Mucosa of rectum (tissue), 2 donors: ENCODE measurements at regions not wholly inside any gene's neighbourhood (a gene's known extent, or its start where the extent isn't known, plus 50 kb on each side); places are given as distances from the start of the nearest gene placed in this dataset.

Source experiments
- H3K27ac ChIP-seq, 2 donors: one replicate each; pipeline ENCODE4 v1.7.0; 2013; ENCODE audit warnings: inconsistent platforms in 2 of 2, low read depth in 2 of 2, low read length in 2 of 2
- H3K27me3 ChIP-seq, 2 donors: one replicate each; pipeline ENCODE4 v1.7.0; 2013; ENCODE audit warnings: low read length in 2 of 2; ENCODE audit not compliant: control insufficient read depth in 2 of 2, insufficient read depth in 2 of 2
- H3K36me3 ChIP-seq, 2 donors: one replicate each; pipeline ENCODE4 v1.7.0; 2013; ENCODE audit warnings: low read length in 2 of 2; ENCODE audit not compliant: control insufficient read depth in 2 of 2, insufficient read depth in 2 of 2
- H3K4me1 ChIP-seq, 2 donors: one replicate each; pipeline ENCODE4 v1.7.0; 2013; ENCODE audit warnings: low read length in 2 of 2, mild to moderate bottlenecking in 1 of 2; ENCODE audit not compliant: control insufficient read depth in 2 of 2, insufficient read depth in 2 of 2
- H3K4me3 ChIP-seq, 2 donors: one replicate each; pipeline ENCODE4 v1.7.0; 2013; ENCODE audit warnings: low read length in 2 of 2
- H3K9ac ChIP-seq, 2 donors: one replicate each; pipeline ENCODE4 v1.7.0; 2013; ENCODE audit warnings: low read length in 2 of 2, low read depth in 1 of 2, mild to moderate bottlenecking in 1 of 2
- H3K9me3 ChIP-seq, 2 donors: one replicate each; pipeline ENCODE4 v1.7.0; 2013; ENCODE audit warnings: low read length in 2 of 2; ENCODE audit not compliant: control insufficient read depth in 2 of 2
- donor health status: healthy.
- donor health status: Normal muscosa, but diverticular disease.

DNA sequence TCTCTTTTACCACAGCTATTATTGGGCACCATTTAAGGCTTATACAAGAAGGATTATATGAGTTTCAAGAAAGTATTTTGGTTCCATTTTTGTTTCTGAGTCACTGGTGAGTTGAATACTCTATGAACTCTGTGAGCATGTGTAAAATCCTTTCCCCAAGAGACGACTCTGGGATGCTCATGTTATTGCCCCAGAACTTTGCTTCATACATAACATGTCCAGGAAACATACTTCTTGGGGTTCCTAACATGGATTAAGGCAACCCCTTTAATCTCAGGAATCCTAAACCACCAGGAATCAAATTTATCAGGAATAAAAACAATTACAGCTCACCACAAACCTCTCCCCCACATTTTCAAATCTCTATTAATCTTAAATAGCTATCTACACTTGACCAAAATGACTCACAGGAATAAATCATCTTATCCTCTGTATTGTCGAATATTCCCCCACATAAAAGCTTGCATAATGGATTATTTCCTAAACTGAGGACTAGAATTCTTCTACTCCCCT is 117.5 kb upstream of the COL21A1 start:
- H3K4me3 ChIP-seq = no peak overlapping the region
- H3K27ac ChIP-seq = no peak overlapping the region
- H3K4me1 ChIP-seq = peaks cover 0 to 2% of the 10 kb centered on the region in 2 donors
- no peak overlapping the region for H3K9ac ChIP-seq
- no peaks in the 10 kb centered on the region for H3K36me3 ChIP-seq
- H3K27me3 ChIP-seq = no peaks in the 10 kb centered on the region
- no peaks in the 10 kb centered on the region for H3K9me3 ChIP-seq

GRCh38 chr6:56364431-56364826 is 117.0 kb upstream of the COL21A1 start:
- Histone ChIP-seq H3K27ac (no peak overlapping the region), H3K4me3 (no peak overlapping the region), H3K36me3 (no peaks in the 10 kb centered on the region), H3K9ac (no peak overlapping the region), H3K27me3 (no peaks in the 10 kb centered on the region), H3K9me3 (no peaks in the 10 kb centered on the region), H3K4me1 (no peaks in the 10 kb centered on the region)

- Histone ChIP-seq H3K4me3 (no peak overlapping the region), H3K27ac (no peak overlapping the region), H3K27me3 (no peaks in the 10 kb centered on the region), H3K4me1 (no peaks in the 10 kb centered on the region), H3K9me3 (no peaks in the 10 kb centered on the region), H3K9ac (no peak overlapping the region), H3K36me3 (no peaks in the 10 kb centered on the region)
These were observed 116.5 kb upstream of the COL21A1 start for GRCh38 chr6:56363796-56364430.

DNA sequence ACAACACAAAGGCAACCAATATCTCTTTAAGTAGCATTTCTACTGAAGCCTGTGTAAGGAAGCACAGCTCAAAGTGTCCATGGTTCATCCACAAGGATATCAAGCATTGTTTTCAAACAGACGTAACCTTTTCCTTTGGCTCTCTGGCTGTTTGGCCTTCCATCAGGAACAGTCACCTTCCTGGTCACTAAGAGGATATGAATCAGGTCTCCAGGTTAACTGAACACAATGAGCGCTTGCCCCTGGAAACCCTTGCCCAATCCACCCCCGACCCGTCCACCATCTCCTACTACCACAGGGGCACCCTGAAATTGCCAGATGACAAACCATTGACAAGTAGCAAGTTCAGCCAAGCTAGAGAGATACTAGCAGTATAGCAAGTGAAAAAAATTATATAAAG is 114.4 kb upstream of the COL21A1 start:
- H3K9ac ChIP-seq = no peak overlapping the region
- no peaks in the 10 kb centered on the region for H3K27me3 ChIP-seq
- no peaks in the 10 kb centered on the region for H3K4me1 ChIP-seq
- no peaks in the 10 kb centered on the region for H3K9me3 ChIP-seq
- H3K27ac ChIP-seq = no peak overlapping the region
- no peaks in the 10 kb centered on the region for H3K36me3 ChIP-seq
- H3K4me3 ChIP-seq = no peak overlapping the region

DNA sequence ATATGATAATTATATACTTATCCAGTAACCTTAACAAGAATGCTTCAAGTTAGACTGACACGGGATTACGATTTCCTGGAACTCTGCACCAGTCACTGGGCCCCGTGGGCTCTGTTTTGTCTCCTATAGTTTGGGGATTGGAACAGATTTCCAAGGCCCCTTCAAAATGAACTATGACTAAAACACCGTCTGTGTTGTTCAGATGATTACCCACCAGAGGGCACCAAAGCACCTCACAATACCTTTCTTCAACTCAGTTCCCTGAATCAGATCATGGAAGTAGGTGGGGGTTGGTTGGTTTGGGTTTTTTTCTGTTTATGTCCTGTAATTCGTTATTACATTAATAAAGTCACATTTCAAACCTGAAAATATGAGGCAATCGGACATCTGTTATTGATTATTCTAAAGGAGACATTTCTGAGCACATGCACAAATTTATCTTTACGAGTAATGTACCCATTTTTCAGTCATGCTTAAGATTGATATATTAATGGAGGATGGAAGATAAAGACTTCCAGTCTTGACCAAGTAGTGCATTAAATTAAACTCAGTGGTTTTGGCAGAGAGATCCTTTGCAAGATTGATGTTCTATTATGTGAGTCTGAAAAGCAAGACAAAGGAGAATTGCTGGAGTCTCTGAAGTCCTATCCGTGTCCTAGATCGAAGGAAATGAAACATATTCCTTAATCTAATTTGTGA is 112.0 kb upstream of the COL21A1 start:
- no peak overlapping the region for H3K27ac ChIP-seq
- H3K27me3 ChIP-seq = no peaks in the 10 kb centered on the region
- H3K9me3 ChIP-seq = no peaks in the 10 kb centered on the region
- H3K9ac ChIP-seq = no peak overlapping the region
- H3K36me3 ChIP-seq = no peaks in the 10 kb centered on the region
- H3K4me1 ChIP-seq = no peaks in the 10 kb centered on the region
- no peak overlapping the region for H3K4me3 ChIP-seq

GRCh38 chr6:56357616-56358373 is 110.4 kb upstream of the COL21A1 start:
- Histone ChIP-seq H3K36me3 (no peaks in the 10 kb centered on the region), H3K9ac (no peak overlapping the region), H3K4me3 (no peak overlapping the region), H3K4me1 (no peaks in the 10 kb centered on the region), H3K27me3 (no peaks in the 10 kb centered on the region), H3K9me3 (no peaks in the 10 kb centered on the region), H3K27ac (no peak overlapping the region)

DNA sequence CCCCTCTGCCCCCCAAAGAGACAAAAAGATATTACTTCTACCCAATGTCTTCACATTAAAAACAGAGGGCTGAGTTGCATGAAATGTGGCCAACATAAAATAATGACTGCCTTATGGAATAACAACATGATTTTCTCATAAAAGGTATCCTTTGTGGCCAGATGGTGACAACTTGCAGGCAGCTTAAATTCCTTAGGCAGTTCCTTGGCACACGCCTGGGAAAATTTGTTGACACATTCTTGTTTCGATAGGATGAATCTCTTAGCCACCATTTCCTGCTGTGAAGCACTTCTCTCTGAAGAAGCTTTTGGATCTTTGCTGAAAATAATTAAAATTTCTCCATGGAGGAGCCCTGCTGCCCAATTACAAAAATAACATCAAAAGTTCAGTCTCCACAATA is 109.0 kb upstream of the COL21A1 start:
- Histone ChIP-seq H3K4me1 (no peaks in the 10 kb centered on the region), H3K27ac (no peak overlapping the region), H3K36me3 (no peaks in the 10 kb centered on the region), H3K27me3 (no peaks in the 10 kb centered on the region), H3K9ac (no peak overlapping the region), H3K4me3 (no peak overlapping the region), H3K9me3 (no peaks in the 10 kb centered on the region)

- Histone ChIP-seq H3K9me3 (no peaks in the 10 kb centered on the region), H3K4me1 (no peaks in the 10 kb centered on the region), H3K27ac (no peak overlapping the region), H3K9ac (no peak overlapping the region), H3K4me3 (no peak overlapping the region), H3K36me3 (no peaks in the 10 kb centered on the region), H3K27me3 (no peaks in the 10 kb centered on the region)
These were observed 106.5 kb upstream of the COL21A1 start for GRCh38 chr6:56353860-56354259.

- Histone ChIP-seq H3K4me1 (no peaks in the 10 kb centered on the region), H3K27ac (no peak overlapping the region)
These were observed 103.4 kb upstream of the COL21A1 start for GRCh38 chr6:56350628-56351260.

DNA sequence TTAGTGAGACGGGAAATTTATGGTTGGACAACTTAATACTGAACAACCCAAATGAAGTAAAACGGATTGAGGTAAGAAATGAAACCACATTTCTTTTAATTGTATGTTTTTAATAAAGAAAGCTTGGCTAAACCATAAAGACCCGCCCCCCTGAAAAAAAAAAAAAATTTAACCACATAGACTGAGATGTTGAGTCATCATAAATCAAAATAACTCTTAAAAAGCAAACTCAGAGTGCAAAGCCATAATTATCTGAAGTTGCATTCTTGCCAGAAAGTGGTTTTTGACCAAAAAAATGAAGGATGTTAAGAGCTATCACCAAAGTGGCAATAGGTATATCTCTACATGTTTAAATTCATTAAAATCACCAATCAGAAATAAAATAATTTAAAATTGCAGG is 101.8 kb upstream of the COL21A1 start:
- no peaks in the 10 kb centered on the region for H3K36me3 ChIP-seq
- H3K4me1 ChIP-seq = no peaks in the 10 kb centered on the region
- H3K9ac ChIP-seq = no peak overlapping the region
- no peak overlapping the region for H3K4me3 ChIP-seq
- no peaks in the 10 kb centered on the region for H3K9me3 ChIP-seq
- H3K27ac ChIP-seq = no peak overlapping the region
- H3K27me3 ChIP-seq = no peaks in the 10 kb centered on the region

More at GRCh38 chr6:56350628-56351260, 103.4 kb upstream of the COL21A1 start:
- Histone ChIP-seq H3K36me3 (no peaks in the 10 kb centered on the region), H3K4me3 (no peak overlapping the region), H3K9me3 (no peaks in the 10 kb centered on the region), H3K9ac (no peak overlapping the region), H3K27me3 (no peaks in the 10 kb centered on the region)
